Tibial artery (tissue), 4 donors: ENCODE measurements at regions not wholly inside any gene's neighbourhood (a gene's known extent, or its start where the extent isn't known, plus 50 kb on each side); places are given as distances from the start of the nearest gene placed in this dataset.

ENCODE experiments used
- DNase-seq, 2 donors: peaks; one replicate each; pipeline ENCODE4 v3.0.0-alpha.2; 2019
- H3K27ac ChIP-seq, 2 donors: fragments of 200-600 bp; sonication (generic) in 1 of 2; 1 replicate in 1 of 2; 2 replicates in 1 of 2; pipeline ENCODE4 v1.5.1; 2018 to 2019; ENCODE audit warnings: mild to moderate bottlenecking in 1 of 2
- H3K27me3 ChIP-seq, 2 donors: fragments of 200-600 bp; sonication (generic) in 1 of 2; one replicate each; pipeline versions ENCODE4 v1.5.1 to v1.6.0; 2016 to 2019
- H3K36me3 ChIP-seq, 3 donors: fragments of 200-600 bp; sonication (generic) in 2 of 3; one replicate each; pipeline ENCODE4 v1.5.1; 2016 to 2019; ENCODE audit warnings: mild to moderate bottlenecking in 2 of 3
- H3K4me1 ChIP-seq, 4 donors: fragments of 200-600 bp; sonication (generic) in 2 of 4; 1 replicate in 3 of 4; 2 replicates in 1 of 4; pipeline ENCODE4 v1.5.1; 2016 to 2019
- H3K4me3 ChIP-seq, 2 donors: fragments of 200-600 bp; sonication (generic) in 1 of 2; 1 replicate in 1 of 2; 2 replicates in 1 of 2; pipeline ENCODE4 v1.5.1; 2018 to 2019; ENCODE audit warnings: mild to moderate bottlenecking in 2 of 2
- H3K9me3 ChIP-seq, 3 donors: fragments of 200-600 bp; sonication (generic) in 1 of 3; one replicate each; pipeline ENCODE4 v1.5.1; 2016 to 2019
- CTCF ChIP-seq, 2 experiments: fragments of 200-600 bp in 1 of 2; fragments of 450-650 bp in 1 of 2; IDR thresholded peaks; one replicate each; pipeline ENCODE4 v1.5.1; 2017 to 2019; ENCODE audit warnings: antibody characterized with exemption in 2 of 2, mild to moderate bottlenecking in 1 of 2, moderate library complexity in 1 of 2
- intact Hi-C: fragments of 100-400 bp; cut with DNase I; formaldehyde crosslinking; loops from one replicate; pipeline ENCODE4 v1.15.0; 2023; ENCODE audit warnings: low total_unique reads

GRCh38 chr14:58755031-58755925 is 117.5 kb downstream of the DACT1 start:
- TF ChIP-seq CTCF (IDR thresholded peaks at IDR 0.05) = no peak
- Histone ChIP-seq H3K4me1 (peaks cover 0 to 25% (median 17%) of the 10 kb centered on the region in 4 donors), H3K9me3 (no peaks in the 10 kb centered on the region), H3K27me3 (no peaks in the 10 kb centered on the region), H3K27ac (no peak overlapping the region), H3K4me3 (no peak overlapping the region), H3K36me3 (no peaks in the 10 kb centered on the region)
- intact Hi-C loops = no loop called here
- DNase-seq = no peak

DNA sequence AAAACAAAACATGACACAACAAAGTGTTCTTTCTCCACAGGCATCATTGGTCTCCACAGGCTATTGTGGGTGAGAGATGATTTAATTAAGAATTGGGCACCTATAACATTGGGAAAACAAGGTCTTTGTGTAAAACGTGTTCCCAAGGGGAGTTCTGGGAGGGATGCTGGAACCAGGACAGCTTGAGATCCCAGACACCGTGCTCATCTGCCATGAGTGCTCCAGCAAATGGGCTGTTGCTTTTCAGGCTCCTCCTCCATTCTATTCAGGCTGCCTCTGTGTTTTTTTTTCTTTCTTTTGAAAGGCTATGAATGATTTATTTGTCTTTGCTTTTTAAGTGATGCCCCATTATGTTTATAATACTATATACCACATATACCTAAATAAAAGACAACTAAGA is 122.4 kb downstream of the DACT1 start:
- no peaks in the 10 kb centered on the region for H3K36me3 ChIP-seq
- no peak overlapping the region for H3K4me3 ChIP-seq
- no peak for DNase-seq
- intact Hi-C loops = no loop called here
- peaks cover 0 to 6% (median 1%) of the 10 kb centered on the region in 4 donors for H3K4me1 ChIP-seq
- H3K27ac ChIP-seq = no peak overlapping the region
- no peaks in the 10 kb centered on the region for H3K27me3 ChIP-seq
- no peaks in the 10 kb centered on the region for H3K9me3 ChIP-seq
- no peak for TF ChIP-seq CTCF (IDR thresholded peaks at IDR 0.05)

DNA sequence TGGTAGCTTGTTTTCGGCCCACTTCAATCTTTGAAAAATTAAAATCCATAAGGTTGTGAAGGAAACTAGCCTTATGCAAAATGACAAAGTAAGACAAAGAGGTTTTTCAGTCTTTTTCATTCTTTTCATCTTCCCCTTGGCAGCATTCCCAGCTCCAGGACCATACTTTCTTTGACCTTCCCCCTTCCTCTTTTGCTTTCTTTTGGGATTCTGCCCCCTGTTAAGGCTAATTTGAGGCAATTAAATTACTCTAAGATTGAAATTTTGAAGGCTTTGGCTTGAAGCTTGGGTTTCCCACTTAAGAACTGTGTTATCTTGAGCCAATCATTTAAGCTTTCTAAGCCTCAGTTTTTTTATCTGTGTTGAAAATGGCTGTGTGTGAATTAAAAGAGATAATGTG is 124.9 kb downstream of the DACT1 start:
- Histone ChIP-seq H3K27ac (no peak overlapping the region), H3K9me3 (no peaks in the 10 kb centered on the region), H3K27me3 (no peaks in the 10 kb centered on the region), H3K36me3 (no peaks in the 10 kb centered on the region), H3K4me1 (no peaks in the 10 kb centered on the region), H3K4me3 (no peak overlapping the region)
- intact Hi-C loops = no loop called here
- TF ChIP-seq CTCF (IDR thresholded peaks at IDR 0.05) = no peak
- DNase-seq = no peak

GRCh38 chr14:58763210-58763609 is 125.4 kb downstream of the DACT1 start:
- no peak overlapping the region for H3K4me3 ChIP-seq
- TF ChIP-seq CTCF (IDR thresholded peaks at IDR 0.05) = no peak
- H3K27ac ChIP-seq = no peak overlapping the region
- H3K4me1 ChIP-seq = no peaks in the 10 kb centered on the region
- intact Hi-C loops = no loop called here
- no peaks in the 10 kb centered on the region for H3K9me3 ChIP-seq
- H3K27me3 ChIP-seq = no peaks in the 10 kb centered on the region
- DNase-seq = no peak
- no peaks in the 10 kb centered on the region for H3K36me3 ChIP-seq

GRCh38 chr14:58765418-58765831 is 127.7 kb downstream of the DACT1 start:
- no peak overlapping the region for H3K4me3 ChIP-seq
- no peaks in the 10 kb centered on the region for H3K36me3 ChIP-seq
- no peaks in the 10 kb centered on the region for H3K27me3 ChIP-seq
- no peaks in the 10 kb centered on the region for H3K4me1 ChIP-seq
- TF ChIP-seq CTCF (IDR thresholded peaks at IDR 0.05) = no peak
- no peak for DNase-seq
- intact Hi-C loops = no loop called here
- H3K9me3 ChIP-seq = no peaks in the 10 kb centered on the region
- H3K27ac ChIP-seq = no peak overlapping the region
